Fibroblast of lung (primary cell): ENCODE measurements at regions not wholly inside any gene's neighbourhood (a gene's known extent, or its start where the extent isn't known, plus 50 kb on each side); places are given as distances from the start of the nearest gene placed in this dataset.

Experiments
- EZH2 ChIP-seq: IDR thresholded peaks from 2 replicates; pipeline ENCODE4 v1.5.1; 2012; ENCODE audit warnings: low read length, control low read depth, mild to moderate bottlenecking; ENCODE audit errors: missing control alignments
- TF ChIP-seq, protein P1 (sequence below), 2 donors: IDR thresholded peaks in 1 of 2; conservative IDR thresholded peaks in 1 of 2; 1 replicate in 1 of 2; 2 replicates in 1 of 2; pipeline ENCODE4 v1.5.1; 2011 to 2012; ENCODE audit warnings: low read length in 2 of 2, control low read depth in 1 of 2, inconsistent platforms in 1 of 2, low read depth in 1 of 2, mild to moderate bottlenecking in 1 of 2

DNA sequence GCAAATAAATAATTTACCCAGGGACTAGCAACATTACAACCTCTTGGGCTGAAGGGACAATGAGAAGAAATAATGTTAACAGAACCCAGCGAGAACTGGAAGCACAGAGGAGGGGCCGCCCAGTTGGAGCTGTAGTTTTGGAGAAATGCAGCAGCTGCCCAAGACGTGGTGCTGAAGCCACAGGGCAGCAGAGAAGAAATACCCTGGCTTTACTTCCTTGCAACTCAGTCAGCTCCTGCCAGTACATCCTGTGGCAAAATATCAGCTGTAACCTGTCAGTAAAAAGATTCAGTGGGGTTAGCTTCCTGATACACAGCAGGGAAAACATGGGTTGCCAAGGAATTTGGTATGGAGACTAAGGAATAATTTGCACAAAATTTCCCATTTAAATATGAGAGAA is 283.6 kb upstream of the USP25 start:
- TF ChIP-seq, protein P1, sequence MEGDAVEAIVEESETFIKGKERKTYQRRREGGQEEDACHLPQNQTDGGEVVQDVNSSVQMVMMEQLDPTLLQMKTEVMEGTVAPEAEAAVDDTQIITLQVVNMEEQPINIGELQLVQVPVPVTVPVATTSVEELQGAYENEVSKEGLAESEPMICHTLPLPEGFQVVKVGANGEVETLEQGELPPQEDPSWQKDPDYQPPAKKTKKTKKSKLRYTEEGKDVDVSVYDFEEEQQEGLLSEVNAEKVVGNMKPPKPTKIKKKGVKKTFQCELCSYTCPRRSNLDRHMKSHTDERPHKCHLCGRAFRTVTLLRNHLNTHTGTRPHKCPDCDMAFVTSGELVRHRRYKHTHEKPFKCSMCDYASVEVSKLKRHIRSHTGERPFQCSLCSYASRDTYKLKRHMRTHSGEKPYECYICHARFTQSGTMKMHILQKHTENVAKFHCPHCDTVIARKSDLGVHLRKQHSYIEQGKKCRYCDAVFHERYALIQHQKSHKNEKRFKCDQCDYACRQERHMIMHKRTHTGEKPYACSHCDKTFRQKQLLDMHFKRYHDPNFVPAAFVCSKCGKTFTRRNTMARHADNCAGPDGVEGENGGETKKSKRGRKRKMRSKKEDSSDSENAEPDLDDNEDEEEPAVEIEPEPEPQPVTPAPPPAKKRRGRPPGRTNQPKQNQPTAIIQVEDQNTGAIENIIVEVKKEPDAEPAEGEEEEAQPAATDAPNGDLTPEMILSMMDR (conservative IDR thresholded peaks at IDR 0.05 in 1 of 2, IDR thresholded peaks at IDR 0.05 in 1 of 2; ENCODE audit: low read depth in 1 of 2, low read length in 2 of 2) = no peak
- no peak for TF ChIP-seq EZH2
